ENCODE measurements at regions not wholly inside any gene's neighbourhood (a gene's known extent, or its start where the extent isn't known, plus 50 kb on each side); places are given as distances from the start of the nearest gene placed in this dataset.

DNA sequence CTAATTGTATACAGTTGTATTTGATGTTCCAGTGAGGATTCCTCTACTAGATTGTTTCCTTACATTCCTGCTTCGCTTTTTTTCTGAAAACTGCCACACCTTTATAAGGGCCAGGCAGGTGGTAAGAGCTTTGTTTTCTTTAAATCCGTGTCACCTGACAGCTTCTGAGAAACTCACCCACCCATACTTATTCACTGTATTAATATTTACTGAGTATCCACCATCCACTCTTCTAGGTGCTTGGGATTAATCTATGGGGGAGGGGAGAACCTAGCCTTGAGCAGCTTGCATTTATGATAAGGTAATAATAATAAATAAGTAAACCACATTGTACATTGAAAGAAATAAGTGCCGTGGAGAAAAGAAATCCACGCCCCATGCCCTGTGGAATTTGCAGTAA, 174.7 kb upstream of the AGAP1 start:
- ATAC-seq (ENCODE audit: low read depth), result no peak
- Mint-ChIP-seq H3K9me3 (no peaks in the 10 kb centered on the region), H3K4me1 (no peaks in the 10 kb centered on the region), H3K4me3 (no peak overlapping the region), H3K27ac (no peak overlapping the region), H3K36me3 (ENCODE audit: low read depth) (no peaks in the 10 kb centered on the region), H3K27me3 (peaks cover 9% of the 10 kb centered on the region)
- TF ChIP-seq, protein P1, sequence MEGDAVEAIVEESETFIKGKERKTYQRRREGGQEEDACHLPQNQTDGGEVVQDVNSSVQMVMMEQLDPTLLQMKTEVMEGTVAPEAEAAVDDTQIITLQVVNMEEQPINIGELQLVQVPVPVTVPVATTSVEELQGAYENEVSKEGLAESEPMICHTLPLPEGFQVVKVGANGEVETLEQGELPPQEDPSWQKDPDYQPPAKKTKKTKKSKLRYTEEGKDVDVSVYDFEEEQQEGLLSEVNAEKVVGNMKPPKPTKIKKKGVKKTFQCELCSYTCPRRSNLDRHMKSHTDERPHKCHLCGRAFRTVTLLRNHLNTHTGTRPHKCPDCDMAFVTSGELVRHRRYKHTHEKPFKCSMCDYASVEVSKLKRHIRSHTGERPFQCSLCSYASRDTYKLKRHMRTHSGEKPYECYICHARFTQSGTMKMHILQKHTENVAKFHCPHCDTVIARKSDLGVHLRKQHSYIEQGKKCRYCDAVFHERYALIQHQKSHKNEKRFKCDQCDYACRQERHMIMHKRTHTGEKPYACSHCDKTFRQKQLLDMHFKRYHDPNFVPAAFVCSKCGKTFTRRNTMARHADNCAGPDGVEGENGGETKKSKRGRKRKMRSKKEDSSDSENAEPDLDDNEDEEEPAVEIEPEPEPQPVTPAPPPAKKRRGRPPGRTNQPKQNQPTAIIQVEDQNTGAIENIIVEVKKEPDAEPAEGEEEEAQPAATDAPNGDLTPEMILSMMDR (IDR thresholded peaks at IDR 0.05), result no peak
- intact Hi-C loops (cut with micrococcal nuclease), result no loop called here
- ChIA-PET CTCF (no interaction called here), POLR2A (no interaction called here)
- no peak for DNase-seq

DNA sequence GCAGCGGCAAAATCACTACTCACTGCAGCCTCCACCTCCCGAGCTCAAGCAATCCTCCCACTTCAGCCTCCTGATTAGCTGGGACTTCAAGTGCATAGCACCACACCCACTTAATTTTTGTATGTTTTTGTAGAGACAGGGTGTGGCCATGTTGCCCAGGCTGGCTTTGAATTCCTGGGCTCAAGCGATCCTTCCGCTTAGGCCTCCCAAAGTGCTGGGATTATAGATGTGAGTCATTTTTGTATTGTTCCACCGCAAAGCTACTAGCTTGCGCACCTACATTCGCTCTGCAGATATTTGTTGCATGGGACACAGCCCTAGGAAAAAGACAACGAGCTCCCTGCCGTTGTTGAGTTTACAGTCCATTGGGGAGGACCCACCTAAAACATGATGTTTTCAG, 173.5 kb upstream of the AGAP1 start:
- POLR2A ChIA-PET, result no interaction called here
- TF ChIP-seq, protein P1 (IDR thresholded peaks at IDR 0.05), result no peak
- no peak overlapping the region for H3K4me3 Mint-ChIP-seq
- H3K36me3 Mint-ChIP-seq (ENCODE audit: low read depth), result no peaks in the 10 kb centered on the region
- no peaks in the 10 kb centered on the region for H3K9me3 Mint-ChIP-seq
- CTCF ChIA-PET, result no interaction called here
- H3K27me3 Mint-ChIP-seq, result peaks cover 11% of the 10 kb centered on the region
- H3K4me1 Mint-ChIP-seq, result no peaks in the 10 kb centered on the region
- no peak overlapping the region for H3K27ac Mint-ChIP-seq
- DNase-seq (no peak), ATAC-seq (ENCODE audit: low read depth) (no peak)
- intact Hi-C loops (cut with micrococcal nuclease), result no loop called here

DNA sequence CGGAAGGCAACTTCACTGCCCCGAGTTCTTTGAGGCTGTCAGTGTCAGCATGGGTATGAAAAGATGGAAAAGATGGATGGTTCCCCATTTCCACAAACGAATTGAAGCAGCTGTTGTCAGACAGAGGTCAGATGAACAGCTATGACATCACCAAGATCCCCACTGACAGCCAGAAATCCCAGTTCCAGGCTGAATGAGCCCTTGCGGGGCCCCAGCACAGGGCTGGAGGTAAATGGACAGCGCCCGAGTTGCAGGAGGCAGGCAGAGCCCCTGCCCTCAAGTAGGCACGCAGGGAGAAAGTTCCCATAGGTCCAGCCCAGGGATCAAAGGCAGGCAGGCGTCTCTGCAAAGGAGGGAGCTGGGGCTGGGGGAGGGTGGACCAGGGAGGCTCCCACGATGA, 169.5 kb upstream of the AGAP1 start:
- intact Hi-C loops (cut with micrococcal nuclease), result no loop called here
- Mint-ChIP-seq H3K36me3 (ENCODE audit: low read depth) (no peaks in the 10 kb centered on the region), H3K4me1 (no peaks in the 10 kb centered on the region), H3K27me3 (peaks cover 21% of the 10 kb centered on the region), H3K27ac (no peak overlapping the region), H3K9me3 (no peaks in the 10 kb centered on the region), H3K4me3 (no peak overlapping the region)
- ATAC-seq (ENCODE audit: low read depth), result no peak
- ChIA-PET CTCF (no interaction called here), POLR2A (no interaction called here)
- TF ChIP-seq, protein P1 (IDR thresholded peaks at IDR 0.05), result no peak
- no peak for DNase-seq

DNA sequence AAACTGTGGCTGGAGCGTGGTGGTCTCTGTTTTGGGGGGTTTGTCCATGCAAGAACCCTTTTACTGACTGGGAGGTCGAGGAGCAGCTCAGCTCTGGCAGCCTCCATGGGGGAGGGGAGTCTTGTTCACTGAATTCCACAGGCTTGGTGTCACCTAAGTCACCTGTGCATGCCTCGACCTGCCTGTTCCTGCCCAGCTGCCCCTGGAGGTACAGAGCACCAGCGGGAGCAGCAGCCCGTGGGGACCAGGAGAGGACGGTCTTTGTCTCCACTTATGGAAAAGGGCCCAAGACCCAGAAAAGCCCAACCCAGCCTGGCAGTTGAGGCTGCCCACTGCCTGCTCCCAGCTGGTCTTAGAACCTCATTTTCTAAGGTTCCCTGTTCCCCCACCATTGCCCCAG, 168.7 kb upstream of the AGAP1 start:
- POLR2A ChIA-PET, result no interaction called here
- Mint-ChIP-seq H3K9me3 (no peaks in the 10 kb centered on the region), H3K27ac (no peak overlapping the region), H3K4me1 (no peaks in the 10 kb centered on the region), H3K4me3 (no peak overlapping the region), H3K36me3 (ENCODE audit: low read depth) (no peaks in the 10 kb centered on the region), H3K27me3 (peaks cover 21% of the 10 kb centered on the region)
- ATAC-seq (ENCODE audit: low read depth), result no peak
- TF ChIP-seq, protein P1 (IDR thresholded peaks at IDR 0.05), result no peak
- DNase-seq, result no peak
- intact Hi-C loops (cut with micrococcal nuclease), result no loop called here
- CTCF ChIA-PET, result no interaction called here

DNA sequence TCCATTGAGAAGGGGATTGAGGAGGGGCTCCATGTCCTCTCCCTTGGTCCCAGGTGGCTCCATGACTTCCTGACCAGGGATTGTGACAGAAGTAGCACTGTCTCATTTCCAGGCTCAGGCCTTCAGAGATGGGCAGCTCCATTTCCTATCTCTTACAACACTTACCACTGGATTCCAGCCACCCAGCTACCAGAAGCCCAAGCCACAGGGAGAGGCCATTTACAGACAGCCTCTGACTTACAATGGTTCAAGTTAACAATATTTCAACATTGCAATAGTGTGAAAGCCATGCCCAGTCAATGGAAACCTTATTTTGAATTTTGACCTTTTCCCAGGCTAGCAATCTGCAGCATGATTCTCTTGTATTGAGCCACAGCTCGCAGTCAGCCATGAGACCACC, 164.9 kb upstream of the AGAP1 start:
- no peaks in the 10 kb centered on the region for H3K9me3 Mint-ChIP-seq
- CTCF ChIA-PET, result no interaction called here
- H3K27ac Mint-ChIP-seq, result no peak overlapping the region
- peaks cover 14% of the 10 kb centered on the region for H3K27me3 Mint-ChIP-seq
- POLR2A ChIA-PET, result no interaction called here
- H3K4me1 Mint-ChIP-seq, result no peaks in the 10 kb centered on the region
- intact Hi-C loops (cut with micrococcal nuclease), result no loop called here
- ATAC-seq (ENCODE audit: low read depth) (no peak), DNase-seq (no peak)
- TF ChIP-seq, protein P1 (IDR thresholded peaks at IDR 0.05), result no peak
- H3K4me3 Mint-ChIP-seq, result no peak overlapping the region
- H3K36me3 Mint-ChIP-seq (ENCODE audit: low read depth), result no peaks in the 10 kb centered on the region
